ENCODE measurements at regions not wholly inside any gene's neighbourhood (a gene's known extent, or its start where the extent isn't known, plus 50 kb on each side); places are given as distances from the start of the nearest gene placed in this dataset.

DNA sequence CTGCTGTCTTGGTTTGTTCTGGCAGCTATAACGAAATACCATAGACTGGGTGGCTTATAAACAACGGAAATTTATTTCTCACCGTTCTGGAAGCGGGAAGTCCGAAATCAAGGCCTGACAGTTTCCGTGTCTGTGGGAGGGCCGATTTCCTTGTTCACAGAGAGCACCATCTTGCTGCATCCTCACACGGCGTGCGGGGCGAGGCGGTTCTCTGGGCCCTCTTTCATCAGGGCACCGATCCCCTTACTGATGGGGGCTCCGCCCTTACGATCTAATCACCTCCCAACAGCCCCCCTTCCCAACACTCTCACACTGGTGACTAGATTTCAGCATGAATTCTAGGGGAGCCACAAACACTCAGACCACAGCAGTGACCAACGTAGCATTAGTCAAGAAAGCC is 578.3 kb upstream of the FAT1 start:
- intact Hi-C loops (cut with DNase I) = no loop called here
- Histone ChIP-seq H3K4me3 (no peak overlapping the region), H3K4me1 (no peaks in the 10 kb centered on the region), H3K27me3 (no peaks in the 10 kb centered on the region), H3K36me3 (no peaks in the 10 kb centered on the region), H3K9me3 (no peaks in the 10 kb centered on the region), H3K27ac (no peak overlapping the region)
- 86% methylated on average over 8 of the region's 16 CpGs for WGBS (ENCODE audit: insufficient coverage, low coverage, low lambda C conversion rate, missing lambda C conversion rate)
- DNase-seq = no peak
- no peak for TF ChIP-seq POLR2A (IDR thresholded peaks at IDR 0.05)
- TF ChIP-seq, protein P1, sequence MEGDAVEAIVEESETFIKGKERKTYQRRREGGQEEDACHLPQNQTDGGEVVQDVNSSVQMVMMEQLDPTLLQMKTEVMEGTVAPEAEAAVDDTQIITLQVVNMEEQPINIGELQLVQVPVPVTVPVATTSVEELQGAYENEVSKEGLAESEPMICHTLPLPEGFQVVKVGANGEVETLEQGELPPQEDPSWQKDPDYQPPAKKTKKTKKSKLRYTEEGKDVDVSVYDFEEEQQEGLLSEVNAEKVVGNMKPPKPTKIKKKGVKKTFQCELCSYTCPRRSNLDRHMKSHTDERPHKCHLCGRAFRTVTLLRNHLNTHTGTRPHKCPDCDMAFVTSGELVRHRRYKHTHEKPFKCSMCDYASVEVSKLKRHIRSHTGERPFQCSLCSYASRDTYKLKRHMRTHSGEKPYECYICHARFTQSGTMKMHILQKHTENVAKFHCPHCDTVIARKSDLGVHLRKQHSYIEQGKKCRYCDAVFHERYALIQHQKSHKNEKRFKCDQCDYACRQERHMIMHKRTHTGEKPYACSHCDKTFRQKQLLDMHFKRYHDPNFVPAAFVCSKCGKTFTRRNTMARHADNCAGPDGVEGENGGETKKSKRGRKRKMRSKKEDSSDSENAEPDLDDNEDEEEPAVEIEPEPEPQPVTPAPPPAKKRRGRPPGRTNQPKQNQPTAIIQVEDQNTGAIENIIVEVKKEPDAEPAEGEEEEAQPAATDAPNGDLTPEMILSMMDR (IDR thresholded peaks at IDR 0.05) = no peak
- ATAC-seq = no peak

DNA sequence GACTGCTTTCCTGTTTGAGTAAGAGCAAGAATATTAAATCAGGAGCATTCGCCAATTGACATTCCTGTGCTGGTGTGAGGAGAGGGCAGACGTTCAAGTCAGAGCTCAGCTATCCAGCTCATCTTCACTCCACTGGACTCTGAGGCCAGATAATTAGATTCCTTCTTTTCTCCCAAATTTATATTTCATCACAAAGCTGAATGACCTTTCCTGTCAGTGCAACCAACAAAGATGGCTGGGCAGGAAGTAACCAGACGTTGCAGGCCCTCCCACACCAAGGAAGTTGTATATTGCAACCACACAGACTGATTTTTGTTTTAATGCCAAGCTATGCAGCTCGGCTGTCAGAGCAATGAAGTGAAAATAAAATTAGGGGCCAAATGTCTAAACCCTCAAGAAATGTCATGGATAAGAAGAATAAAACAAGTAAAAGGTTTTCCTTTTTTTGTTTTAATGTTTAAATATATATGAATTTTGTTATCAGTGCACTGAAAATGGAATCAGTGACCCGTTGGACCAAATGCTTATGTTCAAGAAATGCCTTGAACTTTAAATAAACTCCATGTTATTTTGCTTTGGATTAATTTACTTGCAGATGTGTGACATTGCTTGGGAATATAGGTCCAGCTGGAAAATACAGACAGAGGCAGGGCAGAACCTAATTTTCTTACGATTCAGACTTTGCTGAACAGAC is 578.9 kb upstream of the FAT1 start:
- no peak for DNase-seq
- Histone ChIP-seq H3K4me3 (no peak overlapping the region), H3K27me3 (no peaks in the 10 kb centered on the region), H3K36me3 (no peaks in the 10 kb centered on the region), H3K9me3 (no peaks in the 10 kb centered on the region), H3K4me1 (no peaks in the 10 kb centered on the region), H3K27ac (no peak overlapping the region)
- no peak for ATAC-seq
- 29% methylated on average over 5 of the region's 6 CpGs for WGBS (ENCODE audit: insufficient coverage, low coverage, low lambda C conversion rate, missing lambda C conversion rate)
- intact Hi-C loops (cut with DNase I) = no loop called here
- TF ChIP-seq, protein P1 (IDR thresholded peaks at IDR 0.05) = no peak
- no peak for TF ChIP-seq POLR2A (IDR thresholded peaks at IDR 0.05)

DNA sequence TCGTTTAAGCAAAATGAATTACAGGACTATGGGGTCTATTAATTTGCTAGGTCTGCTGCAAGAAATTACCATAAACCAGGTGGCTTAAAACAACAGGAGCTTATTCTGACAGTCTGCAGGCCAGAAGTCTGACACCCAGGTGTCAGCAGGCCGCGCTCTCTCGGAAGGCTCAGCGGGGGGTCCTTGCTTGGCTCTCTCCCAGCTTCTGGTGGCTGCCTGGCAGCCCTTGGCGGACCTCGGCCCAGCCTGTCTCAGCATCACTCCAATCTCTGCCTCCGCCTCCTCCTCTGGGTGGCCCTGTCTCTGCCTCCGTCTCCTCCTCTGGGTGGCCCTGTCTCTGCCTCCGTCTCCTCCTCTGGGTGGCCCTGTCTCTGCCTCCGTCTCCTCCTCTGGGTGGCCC is 580.5 kb upstream of the FAT1 start:
- no peaks in the 10 kb centered on the region for H3K4me1 ChIP-seq
- DNase-seq (no peak), ATAC-seq (no peak)
- intact Hi-C loops (cut with DNase I) = no loop called here
- H3K4me3 ChIP-seq = no peak overlapping the region
- no peaks in the 10 kb centered on the region for H3K36me3 ChIP-seq
- H3K27me3 ChIP-seq = no peaks in the 10 kb centered on the region
- H3K9me3 ChIP-seq = no peaks in the 10 kb centered on the region
- no peak for TF ChIP-seq POLR2A (IDR thresholded peaks at IDR 0.05)
- 79% methylated on average over 10 of the region's 11 CpGs for WGBS (ENCODE audit: insufficient coverage, low coverage, low lambda C conversion rate, missing lambda C conversion rate)
- no peak overlapping the region for H3K27ac ChIP-seq

DNA sequence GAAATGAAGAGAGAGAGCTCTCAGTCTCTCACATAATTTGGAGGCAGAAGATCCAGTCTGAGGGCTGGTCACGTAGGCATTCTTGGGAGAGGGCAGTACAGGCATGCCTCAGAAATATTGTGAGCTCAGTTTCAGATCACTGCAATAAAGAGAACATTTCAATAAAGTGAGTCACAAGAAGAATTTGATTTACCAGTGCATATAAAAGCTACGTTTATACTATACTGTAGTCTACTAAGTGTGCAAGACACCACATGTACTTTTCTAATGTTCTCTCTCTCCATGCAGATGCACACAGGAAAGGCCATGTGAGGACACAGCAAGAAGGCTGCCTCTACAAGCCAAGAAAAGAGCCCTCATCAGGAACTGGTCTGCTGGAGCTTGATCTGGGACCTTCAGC is 583.5 kb upstream of the FAT1 start:
- no peaks in the 10 kb centered on the region for H3K27me3 ChIP-seq
- 26% methylated on average over 2 of the region's 2 CpGs for WGBS (ENCODE audit: insufficient coverage, low coverage, low lambda C conversion rate, missing lambda C conversion rate)
- H3K4me3 ChIP-seq = no peak overlapping the region
- intact Hi-C loops (cut with DNase I) = no loop called here
- TF ChIP-seq POLR2A (IDR thresholded peaks at IDR 0.05) = no peak
- TF ChIP-seq, protein P1 (IDR thresholded peaks at IDR 0.05) = no peak
- H3K4me1 ChIP-seq = no peaks in the 10 kb centered on the region
- DNase-seq = no peak
- no peak overlapping the region for H3K27ac ChIP-seq
- no peaks in the 10 kb centered on the region for H3K9me3 ChIP-seq
- H3K36me3 ChIP-seq = no peaks in the 10 kb centered on the region
- no peak for ATAC-seq

DNA sequence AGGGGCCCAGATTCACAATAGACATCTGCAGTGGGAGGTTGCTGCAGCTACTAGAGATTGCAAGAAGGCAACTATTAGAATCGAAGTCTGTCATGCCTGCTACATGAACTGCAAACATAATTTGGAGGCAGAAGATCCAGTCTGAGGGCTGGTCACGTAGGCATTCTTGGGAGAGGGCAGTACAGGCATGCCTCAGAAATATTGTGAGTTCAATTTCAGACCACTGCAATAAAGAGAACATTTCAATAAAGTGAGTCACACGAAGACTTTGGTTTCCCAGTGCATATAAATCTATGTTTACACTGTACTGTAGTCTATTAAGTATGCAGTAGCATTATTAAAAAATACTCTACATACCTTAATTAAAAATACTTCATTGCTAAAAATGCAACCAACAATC is 585.8 kb upstream of the FAT1 start:
- no peak overlapping the region for H3K27ac ChIP-seq
- intact Hi-C loops (cut with DNase I) = no loop called here
- DNase-seq = no peak
- H3K9me3 ChIP-seq = no peaks in the 10 kb centered on the region
- WGBS (ENCODE audit: insufficient coverage, low coverage, low lambda C conversion rate, missing lambda C conversion rate) = 26% methylated on average over 3 of the region's 3 CpGs
- H3K4me1 ChIP-seq = no peaks in the 10 kb centered on the region
- no peak for ATAC-seq
- no peak for TF ChIP-seq POLR2A (IDR thresholded peaks at IDR 0.05)
- TF ChIP-seq, protein P1 (IDR thresholded peaks at IDR 0.05) = no peak
- H3K36me3 ChIP-seq = no peaks in the 10 kb centered on the region
- no peaks in the 10 kb centered on the region for H3K27me3 ChIP-seq
- H3K4me3 ChIP-seq = no peak overlapping the region
